NAMALWA (cell line): ENCODE measurements at regions not wholly inside any gene's neighbourhood (a gene's known extent, or its start where the extent isn't known, plus 50 kb on each side); places are given as distances from the start of the nearest gene placed in this dataset.

Source experiments
- DNase-seq: peaks from one replicate; pipeline ENCODE4 v3.0.0-alpha.2; 2015; ENCODE audit warnings: low spot score

DNA sequence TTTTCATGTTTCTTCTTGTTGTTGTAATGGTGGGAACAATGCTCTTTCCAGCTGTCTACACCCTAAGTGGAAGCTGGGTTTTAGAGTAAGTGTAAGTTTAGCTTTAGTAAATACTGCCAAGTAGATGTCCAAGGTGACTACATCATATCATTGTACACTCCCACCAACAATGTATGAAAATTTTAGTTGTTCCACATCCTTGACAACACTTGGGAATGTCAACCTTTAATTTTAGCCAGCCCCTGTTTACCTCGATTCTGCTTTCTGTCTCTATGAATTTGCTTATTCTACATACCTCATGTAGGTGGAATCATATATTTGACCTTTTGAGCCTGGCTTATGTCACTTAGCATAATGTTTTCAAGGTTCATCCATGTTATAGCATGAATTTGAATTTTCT, 93.0 kb downstream of the MTPAP start:
- no peak for DNase-seq

DNA sequence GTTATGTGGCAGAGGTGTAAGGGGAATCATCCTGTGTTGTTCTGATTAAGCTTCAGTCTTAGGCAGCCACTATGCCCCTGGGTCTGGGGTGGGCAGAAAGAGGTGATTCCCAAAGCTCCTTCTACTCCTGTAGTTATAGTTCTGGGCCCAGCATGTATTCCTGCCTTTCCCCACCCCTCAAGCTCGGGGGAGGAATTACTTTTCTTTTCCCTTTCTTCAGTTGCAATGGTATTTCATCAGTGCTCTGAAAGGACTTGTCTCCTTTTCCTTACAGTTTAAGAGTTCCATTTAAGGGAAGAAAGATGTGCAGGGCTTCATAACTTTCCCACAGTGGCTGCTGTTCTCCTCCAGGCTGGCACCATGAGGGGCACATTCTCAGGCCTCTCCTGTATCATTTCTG, 94.2 kb downstream of the MTPAP start:
- DNase-seq = no peak

DNA sequence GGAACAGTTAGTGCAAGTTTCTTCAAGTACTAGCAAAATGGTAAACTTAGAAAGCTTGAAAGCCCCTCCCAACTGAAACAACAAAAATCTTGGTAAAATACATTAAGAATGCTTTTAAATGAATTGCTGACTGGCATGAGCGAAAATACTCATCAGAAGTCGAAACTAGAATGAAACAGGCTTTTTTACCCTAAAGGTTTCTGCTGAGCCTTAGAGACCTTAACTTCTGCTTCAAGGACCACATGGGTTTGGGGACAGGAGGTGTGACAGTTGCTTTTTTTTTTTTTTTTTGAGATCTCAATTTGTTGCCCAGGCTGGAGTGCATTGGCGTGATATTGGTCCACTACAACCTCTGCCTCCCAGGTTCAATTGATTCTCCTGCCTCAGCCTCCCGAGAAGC, 100.3 kb downstream of the MTPAP start:
- no peak for DNase-seq

DNA sequence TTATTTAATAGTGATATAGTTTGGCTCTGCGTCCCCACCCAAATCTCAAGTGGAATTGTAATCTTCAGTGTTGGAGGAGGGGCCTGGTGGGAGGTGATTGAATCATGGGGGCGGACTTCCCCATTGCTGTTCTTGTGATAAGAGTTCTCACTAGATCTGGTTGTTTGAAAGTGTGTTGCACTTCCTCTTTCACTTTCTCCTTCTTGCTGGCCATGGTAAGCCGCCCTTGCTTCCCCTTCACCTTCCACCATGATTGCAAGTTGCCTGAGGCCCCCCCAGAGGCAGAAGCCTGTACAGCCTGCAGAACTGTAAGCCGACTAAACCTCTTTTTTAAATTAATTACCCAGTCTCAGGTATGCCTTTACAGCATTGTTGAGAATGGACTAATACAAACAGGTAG, 101.4 kb downstream of the MTPAP start:
- peak; percentile 69 for DNase-seq

DNA sequence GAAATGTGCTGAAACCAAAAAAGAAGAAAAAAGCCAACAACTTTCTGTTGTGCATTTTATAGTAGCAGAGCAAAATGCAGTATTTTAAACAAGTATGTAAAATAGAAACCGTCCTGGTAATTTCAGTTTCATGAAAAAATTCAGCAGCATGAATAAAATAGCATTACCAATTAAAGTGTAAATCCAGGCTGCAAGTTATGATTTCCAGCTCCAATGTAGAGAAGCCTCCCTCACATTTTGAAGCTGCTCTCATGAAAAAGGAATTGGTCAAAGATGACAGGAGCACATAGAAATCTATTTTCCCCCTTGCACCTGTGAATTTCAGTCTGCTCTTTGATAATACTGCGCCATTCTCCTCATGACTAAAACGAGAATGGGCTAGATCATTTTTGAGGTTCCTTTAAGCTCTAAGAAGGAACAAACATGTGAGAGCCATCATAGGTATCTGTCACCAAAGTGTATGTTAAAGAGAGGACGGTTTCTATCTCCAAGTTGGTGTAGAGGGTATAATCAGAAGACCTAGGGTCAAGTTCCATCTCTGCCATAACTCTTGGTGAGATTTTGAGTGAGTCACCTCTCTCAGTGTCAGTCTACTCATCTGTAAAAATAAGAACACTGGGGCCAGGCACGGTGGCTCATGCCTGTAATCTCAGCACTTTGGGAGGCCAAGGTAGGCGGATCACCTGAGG, 107.5 kb downstream of the MTPAP start:
- no peak for DNase-seq

DNA sequence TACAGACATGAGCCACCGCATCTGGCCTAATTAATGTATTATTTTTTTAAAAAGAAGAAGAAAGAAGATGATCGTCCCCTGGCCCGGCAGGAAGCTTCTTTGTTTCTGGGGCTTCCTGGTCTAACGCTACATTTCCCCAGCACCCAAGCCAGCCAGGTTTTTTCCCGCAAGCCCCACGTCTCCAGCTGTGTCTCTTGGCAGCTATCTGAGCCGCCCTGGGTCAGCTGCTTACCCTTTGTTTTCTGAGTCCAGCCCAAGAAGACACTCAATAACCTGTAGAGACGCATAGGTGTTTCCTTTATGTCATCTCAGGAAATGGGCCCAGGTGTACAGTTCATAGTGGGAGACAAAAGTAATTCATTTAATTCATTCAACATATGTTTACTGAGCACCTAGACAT, 110.2 kb downstream of the MTPAP start:
- no peak for DNase-seq

DNA sequence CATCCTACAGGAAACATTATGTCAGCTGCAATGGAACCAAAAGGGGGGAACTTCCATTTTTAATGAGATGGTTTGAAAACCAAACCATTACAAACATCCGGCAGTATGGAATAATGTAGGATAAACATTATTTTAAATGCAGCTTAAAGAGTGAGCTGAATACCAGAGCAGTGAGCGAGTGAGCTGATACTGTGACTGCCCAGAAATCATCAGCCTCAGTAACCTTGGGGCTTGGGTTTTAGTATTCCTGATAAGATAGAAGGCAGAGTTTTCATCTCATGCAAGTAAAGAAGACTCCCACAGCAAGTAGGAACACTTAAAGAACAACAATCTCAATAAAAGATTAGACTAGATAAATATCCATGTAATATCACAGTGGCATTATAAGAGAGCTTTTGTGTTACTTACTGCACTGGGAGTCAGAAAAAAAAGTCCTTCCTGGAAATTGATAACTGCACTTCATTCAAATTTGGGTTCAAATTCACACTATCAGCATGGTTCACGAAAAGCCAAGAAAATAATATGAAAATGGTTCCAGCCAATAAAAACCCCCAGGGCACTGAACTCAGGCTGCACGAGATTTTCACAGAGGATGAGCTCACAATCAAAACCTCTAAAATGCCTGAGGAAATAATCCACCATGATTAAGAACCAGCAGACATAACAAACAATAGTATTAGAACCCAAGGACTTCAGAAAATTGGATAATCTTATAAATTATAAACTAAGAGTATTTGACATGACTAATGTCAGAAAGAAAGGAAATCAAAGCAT, 115.7 kb downstream of the MTPAP start:
- no peak for DNase-seq

DNA sequence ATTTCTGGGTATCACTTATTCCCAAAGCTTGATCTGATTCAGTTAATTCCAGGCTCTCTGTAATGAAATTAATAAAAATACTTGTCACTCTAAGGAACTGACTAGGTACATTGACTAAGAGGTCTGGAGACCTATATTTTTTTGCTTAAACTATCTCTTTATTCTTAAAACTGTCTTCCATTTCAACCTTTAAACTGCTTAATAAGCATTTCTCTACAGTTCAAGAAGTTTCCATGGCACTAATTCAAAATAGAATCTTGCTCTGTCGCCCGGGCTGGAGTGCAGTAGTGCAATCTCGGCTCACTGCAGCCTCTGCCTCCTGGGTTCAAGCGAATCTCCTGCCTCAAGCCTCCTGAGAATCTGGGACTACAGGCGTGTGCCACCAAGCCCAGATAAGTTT, 117.4 kb downstream of the MTPAP start:
- DNase-seq = no peak

DNA sequence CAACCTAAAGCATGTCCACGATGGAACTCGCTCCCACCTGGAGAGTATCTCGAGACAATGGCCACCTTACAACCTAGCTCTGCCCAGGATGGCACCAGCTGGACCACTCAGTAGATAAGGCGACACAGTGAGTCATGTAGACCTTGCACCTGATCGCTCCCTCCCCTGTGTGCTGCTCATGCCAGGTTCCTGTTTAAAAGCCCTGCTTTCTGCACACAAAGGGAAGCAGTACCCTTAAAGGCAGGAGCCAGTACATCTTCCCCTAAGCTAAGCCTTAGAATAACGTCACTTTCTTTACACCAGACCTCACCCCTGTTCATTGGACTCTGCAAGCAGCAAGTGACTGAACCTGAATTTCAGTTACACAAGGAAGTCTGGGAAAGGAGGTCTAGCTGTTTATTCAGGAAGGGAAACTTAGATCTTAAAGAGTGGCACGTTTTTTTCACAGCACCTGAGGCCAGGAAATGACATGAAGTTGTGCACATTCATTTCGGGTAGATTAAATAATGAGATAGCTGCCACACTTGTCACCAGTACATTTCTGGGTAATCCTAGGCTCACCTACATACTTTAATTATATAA, 117.9 kb downstream of the MTPAP start:
- no peak for DNase-seq

DNA sequence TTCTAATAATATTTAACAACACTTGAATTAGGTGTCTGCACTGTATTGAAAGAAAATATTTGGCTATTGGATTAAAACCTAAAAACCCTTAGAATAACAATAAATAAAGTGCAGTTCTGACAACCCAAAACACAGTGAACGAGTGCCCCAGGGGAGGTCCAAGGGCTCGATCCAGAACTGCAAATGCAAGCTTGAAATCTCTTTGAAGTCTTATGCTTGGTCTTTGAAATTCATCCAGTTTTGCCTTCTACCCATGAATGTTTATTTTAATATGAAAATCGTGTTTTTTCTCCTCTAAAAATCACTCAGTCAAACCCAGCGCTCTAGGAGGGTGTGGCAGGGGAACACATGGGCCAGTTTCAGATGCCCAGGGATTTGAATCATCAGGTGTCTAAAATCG, 119.5 kb downstream of the MTPAP start:
- DNase-seq = no peak

DNA sequence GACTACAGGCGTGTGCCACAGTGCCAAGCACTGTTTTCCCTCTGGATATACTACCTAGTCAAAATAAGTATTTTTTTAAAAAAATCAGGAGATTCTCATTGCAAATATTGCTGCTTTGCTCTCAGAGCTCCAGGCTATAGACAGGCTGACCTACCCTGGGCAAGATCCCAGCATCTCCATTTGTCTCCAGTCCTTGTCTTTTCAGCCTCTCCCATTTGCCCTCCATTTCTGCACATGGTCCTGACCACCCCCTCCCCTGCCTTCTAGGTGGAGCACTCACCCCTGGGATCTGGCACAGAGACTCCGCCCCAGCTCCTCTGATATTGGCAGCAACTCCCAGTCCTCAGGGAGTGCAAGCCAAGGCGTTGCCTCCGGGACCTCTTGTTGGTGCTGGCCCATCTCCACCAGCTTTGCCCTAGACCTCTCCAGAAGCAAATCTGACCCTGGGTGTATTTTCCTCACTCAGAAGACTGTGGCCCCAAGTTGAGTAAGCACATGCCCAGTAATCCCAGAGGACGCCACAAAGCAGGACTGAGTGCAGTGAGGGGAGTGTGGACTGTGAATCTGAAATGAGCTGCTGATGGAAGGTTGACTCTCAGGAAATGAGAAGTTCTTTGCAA, 120.6 kb downstream of the MTPAP start:
- DNase-seq = no peak

DNA sequence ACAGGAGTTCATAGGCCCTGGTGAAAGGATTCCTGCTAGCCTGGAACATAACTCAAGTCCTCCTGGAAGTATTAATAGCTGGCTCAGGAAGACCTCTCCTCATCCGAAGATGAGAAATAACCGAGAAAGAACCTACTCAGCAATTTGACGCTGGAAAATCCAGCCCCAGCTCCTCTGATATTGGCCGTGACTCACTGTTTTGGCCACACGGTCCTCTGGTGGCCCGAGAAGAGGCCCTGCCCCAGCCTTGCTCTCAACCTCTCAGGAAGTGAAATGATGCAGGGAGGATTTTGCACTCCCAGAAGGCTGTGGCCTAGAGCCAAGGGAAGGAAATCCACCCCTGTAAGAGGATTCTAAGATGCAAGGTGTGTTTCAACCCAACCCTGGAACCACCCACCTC, 121.6 kb downstream of the MTPAP start:
- DNase-seq = no peak

DNA sequence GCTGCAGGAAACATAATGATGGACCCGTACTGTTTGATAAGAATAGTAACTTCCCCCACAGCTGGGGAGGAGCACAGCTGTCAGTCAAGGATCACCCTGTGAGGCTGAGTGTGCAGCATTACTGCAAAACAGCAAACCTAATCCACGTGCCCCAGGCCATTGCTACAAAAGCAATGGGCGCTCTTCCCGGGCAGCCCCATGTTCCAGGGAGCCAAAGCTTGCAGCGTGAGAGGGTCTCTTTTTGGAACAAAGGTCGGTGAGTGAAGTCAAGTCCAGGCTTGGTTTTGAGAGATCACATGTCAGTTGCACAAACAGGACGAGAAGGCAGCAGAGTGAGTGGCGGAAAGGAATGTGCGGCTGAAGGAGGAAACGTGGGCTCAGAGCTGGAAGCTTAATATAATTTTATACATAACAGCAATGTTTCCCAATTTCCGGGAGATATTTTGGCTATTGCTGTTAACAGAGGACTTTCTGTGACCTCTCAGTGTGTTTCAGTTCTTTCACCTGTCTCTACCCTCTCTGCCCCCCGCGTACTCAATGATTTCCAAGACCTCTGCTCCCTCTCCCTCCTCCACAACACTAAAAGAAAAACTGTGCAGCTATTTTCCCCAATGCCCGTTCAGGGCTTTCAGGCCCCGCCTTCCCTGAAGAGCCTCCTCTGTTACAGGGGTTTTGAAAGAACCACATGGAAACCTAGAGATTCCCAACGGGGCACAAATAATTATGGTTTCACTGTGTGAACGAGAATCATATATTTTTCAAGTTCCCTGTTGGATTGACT, 128.9 kb downstream of the MTPAP start:
- DNase-seq = peak; percentile 27

DNA sequence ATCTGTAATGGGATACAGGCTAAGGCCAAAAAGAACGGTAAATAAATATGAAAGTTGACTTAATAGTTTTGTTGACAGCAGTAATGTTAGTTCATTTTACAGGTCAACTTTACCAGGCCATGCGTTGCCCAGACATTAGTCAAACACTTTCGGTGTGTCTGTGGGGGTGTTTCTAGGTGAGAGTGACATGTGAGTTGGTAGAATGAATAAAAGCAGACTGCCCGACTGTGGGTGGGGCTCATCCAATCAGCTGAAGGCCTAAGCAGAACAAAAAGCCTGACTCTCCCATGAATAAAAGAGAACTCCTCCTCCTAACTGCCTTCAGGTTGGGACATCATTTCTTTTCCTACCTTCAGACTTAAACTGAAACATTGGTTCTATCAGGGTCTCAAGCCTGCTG, 132.3 kb downstream of the MTPAP start:
- DNase-seq = no peak

DNA sequence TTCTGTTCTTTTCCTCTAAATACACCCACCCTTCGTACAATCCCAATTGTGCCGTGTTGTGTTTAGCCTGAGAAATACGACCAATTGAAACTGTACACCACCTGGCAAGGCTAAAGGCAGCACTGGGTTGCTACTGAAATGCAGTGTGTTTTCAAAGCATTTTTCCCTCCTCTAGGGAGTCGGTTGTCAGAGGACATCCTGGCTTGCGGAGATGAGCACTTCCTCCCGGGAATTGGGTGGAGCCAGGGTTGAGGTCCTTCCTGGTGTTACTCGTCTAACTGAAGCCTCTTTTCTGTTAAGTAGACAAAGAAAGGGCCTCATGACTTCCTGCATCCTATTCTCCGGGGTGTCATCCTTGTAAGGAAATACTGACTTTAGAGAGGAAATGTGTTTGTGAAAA, 133.5 kb downstream of the MTPAP start:
- DNase-seq = no peak

DNA sequence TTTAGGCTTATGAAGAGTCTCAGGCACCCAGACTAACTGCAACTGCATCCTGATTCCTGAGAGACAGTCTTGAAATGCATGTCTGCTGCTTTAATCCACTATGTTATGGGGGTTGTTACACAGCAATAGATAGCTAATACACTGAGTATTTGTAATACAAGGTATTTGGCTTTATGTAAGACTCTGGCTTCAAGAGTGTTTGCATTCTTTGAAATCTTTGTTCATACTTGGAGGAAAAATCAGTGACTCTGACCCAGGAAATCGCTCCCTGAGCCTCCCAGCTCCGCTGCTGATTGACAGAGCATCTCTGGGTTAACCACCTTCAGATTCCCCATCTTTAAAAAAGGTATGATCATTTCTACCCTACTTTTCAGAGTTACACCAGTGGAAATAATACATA, 133.9 kb downstream of the MTPAP start:
- no peak for DNase-seq

DNA sequence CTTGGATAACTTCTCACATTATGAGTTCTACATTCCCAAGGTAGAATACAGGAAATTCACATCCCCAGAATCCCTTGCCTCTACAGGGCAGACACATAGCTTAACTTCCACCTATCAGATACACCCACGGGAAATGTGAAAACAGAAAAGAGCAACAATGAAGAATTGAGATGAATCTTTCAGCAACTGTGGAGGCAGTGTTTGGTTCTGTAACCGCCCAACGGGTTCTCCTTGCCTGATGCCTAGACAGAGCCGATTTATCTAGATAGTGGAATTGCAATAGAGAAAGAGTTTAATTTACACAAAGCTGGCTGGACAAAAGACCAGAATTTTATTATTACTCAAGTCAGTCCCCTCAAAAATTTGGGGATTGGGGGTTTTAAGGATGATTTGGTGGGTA, 138.8 kb downstream of the MTPAP start:
- DNase-seq = no peak

DNA sequence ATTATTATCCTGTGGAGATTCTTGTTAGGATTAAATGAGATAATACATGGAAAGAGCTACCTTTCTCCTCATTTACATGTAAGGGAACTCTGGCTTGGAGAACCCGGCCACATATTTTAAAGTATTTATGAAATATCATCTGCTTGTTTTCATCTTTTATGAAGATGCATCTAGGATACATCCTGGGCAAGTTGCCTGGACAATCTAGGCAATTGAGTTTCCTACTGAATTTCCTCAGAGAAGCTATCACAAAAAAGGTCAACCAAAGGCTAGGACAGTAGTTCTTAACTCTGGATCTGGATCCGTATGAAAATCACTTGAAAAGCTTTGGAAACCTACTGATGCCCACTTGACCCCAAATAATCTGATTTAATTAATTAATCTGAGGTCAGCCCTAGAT, 140.7 kb downstream of the MTPAP start:
- DNase-seq = no peak

DNA sequence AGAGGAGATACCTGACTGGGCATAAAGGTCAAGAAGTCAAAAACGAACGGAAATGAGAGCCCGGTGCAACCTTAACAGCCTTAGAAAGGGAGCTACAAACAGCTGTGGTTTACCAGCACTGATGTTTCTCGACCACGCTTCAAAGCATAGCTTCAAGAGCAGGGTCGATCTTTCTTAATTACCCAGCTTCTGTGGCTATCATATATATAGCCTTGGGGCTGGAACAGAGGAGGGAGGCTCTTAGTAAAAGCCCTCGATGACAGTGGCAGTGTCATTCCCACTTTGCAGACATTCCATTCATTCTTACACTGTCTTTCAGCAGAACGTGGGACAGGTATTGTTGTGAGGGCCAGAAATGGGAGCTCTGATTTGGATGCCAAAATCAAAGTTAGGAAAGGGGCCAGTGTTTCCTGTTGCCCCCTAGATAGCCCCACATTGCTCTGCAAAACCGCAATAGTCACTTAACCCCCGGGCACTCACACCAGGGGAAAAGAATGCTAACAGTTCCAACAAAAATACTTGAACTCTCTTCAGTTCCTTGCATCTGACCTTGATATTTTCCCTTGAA, 141.5 kb downstream of the MTPAP start:
- no peak for DNase-seq

DNA sequence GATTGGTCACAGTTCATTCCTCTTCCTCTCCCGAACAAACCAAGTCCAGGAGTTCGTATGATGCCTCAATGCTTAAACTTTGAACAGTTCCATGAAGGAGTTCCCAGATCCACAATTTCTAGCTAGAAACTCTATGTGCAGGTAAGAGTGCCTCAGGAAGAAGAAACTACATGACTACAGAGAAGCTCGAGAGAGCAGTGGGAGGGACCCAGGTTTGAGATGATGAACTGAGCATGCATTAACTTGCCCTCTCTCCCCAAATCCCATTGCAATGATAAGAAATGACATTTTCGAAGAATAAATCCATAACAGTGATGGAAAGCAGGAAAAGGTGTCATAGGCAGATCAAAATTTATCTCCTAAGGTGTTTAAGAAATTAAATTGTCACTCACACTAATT, 140.6 kb upstream of the JCAD start:
- DNase-seq = no peak

DNA sequence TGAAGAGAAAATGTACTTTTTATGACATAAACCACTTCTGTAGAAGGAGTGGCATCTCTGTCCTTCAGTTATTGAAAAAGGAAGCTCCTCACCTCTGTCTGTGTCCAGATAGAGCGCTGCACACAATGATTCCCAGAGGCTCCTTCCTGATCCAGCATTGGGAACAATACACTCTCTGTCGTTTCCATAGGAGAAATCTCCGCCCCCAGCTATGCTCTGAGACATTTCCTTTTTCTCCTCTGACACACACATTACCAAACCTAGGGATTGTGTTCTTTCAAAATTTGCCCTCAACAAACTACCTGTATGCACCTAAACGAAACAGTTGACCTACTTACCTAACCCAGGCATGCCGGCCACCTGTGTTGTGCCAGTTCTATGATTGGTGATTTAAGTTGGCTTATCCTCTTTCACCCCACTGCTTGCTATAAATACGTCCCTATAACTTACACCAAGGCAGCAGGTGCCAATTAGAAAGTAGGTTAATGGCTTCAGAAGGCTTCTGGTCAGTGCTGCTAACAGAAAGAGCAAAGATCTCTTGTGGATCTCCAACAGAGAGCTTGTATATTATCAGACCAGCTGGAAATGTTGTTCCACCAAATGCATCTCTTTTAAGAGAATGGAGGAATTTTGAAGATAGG, 140.1 kb upstream of the JCAD start:
- DNase-seq = no peak

DNA sequence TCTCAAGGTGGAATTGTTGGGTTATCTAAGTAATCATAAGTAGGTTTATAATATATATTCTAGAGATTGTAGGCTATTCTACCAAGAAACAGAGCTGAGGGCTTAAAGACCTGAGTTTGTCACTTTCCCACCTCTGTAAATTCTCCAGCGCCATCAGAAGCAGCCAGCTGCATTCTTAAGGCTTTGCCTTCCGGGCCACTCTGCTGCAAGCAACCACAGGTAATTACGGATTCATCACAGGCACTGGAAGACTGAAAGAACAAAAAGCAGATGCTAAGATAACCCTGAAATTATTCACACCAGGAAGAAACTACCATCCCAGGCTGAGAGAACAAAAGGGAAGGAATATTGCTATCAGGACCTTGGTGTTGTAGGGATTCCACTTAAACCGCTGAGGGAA, 137.8 kb upstream of the JCAD start:
- DNase-seq = no peak
